ENCODE measurements at regions not wholly inside any gene's neighbourhood (a gene's known extent, or its start where the extent isn't known, plus 50 kb on each side); places are given as distances from the start of the nearest gene placed in this dataset.
"Not testable (repeated sequence)": the region's sequence is repeated elsewhere in the genome, so short reads cannot be mapped to it uniquely, and the experiment has no call there.

DNA sequence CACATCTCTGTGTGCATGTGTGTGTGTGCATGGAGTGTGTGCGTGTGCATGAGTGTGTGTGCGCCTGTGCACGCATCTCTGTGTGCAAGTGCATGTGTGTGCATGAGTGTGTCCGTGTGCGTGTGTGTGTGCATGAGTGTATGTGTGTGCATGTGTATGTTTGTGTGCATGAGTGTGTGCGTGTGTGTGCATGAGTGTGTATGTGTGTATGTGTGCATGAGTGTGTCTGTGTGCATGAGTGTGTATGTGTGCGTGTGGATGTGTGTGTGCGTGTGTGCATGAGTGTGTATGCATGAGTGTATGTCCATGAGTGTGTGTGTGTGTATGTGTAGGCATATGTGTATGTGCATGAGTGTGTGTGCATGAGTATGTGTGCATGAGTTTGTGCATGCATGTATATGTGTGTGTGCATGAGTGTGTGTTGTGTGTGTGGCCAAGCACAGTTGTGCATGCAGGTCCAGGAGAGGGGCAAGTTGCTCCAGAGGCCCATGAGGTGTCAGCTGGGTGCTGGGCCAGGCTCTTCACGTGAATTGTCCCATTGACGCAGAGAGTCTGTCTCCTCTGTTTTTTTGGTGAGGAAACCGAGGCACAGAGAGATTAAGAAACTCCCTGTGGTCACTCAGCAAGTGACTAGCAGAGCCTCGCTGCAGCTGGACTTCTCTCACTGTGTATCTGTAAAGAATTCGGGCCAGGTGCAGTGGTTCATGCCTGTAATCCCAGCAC is 75.5 kb downstream of the ASB1 start:
- DNase-seq: no peak

DNA sequence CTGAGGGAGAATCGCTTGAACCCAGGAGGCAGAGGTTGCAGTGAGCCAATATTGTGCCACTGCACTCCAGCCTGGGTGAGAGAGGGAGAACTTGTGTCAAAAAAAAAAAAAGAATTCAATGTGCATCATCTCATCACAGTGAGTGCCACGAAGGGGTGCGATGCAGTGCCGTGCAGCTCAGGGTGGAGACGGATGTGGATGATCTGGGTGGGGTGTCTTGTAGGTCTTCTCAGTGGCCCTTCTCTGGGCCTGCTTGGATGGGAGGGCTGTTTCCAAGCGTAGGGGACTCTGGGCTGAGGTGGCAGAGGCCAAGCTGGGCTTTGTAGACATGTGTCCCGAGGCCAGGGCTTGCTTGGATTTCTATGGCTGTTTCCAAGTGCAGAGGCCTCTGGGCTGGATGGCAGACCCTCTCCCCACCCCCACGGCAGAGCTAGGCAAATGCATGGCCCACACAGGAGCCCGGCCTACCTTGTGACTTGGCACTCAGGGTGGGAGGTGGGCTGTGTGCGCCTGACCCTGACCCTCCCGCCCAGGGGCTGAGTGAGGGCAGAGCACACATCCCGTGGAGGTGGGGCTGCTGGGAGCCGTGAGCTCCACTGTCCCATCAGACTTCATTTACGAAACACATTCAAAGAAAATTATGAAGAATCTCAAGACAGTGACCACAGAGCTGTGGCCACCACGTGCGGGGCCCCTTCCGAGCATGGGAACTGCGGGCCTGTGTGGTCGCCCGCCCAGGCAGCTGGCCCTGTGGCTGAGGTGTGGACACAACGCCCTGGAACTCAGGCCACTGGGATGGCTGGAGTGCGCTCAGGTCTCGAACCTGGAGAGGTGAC is 76.4 kb downstream of the ASB1 start:
- DNase-seq: no peak

DNA sequence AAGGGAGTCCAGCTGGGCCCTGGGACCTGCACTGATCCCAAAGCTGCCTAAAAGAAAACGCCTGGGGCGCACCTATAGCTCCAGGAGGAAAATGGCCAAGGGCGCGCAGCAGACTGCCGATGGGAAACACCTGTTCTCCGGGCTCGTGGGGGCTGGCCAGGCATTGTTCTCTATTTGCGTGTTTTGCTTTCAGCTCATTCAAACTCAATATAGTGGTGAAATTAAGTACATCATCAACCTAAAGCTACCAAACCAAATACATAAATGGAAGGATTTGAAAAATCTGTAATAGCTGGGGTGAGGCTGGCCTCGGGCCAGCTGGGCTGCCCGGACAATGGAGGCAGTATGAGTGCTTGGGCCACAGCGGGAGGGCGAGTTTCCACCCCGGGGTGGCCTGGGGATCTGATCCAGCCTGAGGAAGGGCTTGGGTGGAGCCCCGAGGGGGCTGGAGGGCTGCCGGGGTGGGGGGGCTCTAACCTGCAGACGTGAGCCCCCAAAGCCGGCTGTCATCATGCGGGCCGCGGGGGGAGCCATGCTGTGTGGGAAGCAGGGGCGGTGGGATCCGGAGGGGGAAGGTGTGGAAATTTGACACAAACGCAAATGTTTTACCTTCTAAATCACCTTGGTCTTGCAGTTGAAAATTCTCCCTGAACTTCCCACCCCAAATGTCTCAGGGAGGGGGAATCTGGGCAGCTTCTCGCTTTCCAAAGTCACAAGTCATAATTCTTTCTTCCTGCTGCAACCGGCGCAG is 77.6 kb downstream of the ASB1 start:
- DNase-seq: no peak

DNA sequence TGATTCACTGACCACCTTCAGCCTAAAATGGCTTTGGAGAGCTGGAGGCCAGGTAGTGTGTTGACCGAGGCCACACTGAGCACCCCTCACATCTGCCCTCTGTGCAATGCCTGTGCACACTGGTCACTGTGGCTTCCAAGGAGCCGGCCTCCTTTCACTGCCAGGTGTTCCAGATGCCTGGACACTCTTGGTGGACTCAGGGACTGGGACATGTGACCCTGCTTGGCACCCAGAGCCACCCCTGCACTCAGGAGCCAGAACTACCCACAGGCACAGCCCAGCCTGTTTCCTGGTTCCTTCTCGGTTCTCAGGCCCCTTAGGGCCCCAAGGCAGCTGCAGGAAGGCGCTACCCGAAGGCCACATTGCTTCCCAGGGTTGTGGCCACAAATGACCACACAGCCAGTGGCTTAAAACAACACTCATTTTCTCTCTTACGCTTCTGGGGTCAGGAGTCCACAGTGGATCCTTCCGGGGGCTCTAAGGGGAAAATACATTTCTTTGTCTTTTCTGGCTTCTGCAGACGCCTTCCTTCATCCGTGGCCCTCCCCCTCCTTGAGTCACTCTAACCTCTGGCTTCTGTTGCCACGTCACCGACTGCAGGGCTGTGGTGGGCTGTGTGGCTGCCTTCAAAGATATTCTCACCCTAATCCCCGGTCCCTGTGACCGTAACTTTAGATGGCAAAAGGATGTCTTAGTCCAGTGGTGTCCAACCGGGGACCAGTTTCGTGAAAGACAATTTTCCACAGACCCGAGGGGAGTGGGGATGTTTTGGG is 78.6 kb downstream of the ASB1 start:
- DNase-seq: no peak

DNA sequence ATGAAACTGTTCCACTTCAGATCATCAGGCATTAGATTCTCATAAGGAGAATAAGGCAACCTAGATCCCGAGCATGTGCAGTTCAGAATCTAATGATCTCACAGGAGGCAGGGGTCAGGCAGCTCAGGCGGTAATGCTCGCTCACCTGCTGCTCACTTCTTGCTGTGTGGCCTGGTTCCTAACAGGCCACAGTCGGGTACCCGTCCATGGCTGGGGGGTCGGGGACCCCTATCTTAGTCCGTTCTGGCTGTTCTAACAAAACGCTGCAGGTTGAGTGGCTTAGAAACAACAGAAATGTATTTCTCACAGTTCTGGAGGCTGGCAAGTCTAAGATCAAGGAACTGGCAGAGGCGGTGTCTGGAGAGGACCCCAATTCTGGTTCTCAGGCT is 79.2 kb downstream of the ASB1 start:
- no peak for DNase-seq

DNA sequence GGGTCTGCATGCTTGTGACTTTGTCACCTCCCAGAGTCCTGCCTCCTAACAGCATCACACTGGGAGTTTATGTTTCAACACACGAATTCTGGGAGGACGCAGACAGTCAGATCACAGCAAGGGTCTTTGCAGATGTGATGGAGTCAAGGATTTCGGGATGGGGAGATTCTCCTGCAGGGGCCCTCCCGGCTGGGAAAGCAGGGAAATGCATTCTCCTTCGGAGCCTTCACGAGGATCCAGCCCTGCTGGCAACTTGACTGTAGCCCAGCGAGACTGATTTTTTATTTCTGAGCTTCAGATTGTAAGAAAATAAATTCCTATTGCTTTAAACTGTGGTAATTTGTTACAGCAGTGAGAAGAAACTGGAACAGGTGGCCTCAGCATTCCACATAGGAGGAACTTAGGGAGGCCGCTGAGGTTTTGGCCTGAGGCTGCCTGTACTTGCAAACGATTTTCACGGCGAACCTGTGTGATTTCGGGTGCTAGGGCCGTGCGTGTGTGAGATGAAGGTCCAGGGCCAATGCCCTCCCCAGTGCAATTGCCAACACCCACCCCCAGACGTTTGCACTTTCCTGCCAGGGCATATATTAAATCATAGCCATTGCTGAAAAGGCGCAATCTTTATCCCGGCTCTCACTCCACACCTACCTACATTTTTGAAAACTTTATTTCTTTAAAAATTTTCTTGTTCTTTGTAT is 79.8 kb downstream of the ASB1 start:
- no peak for DNase-seq

DNA sequence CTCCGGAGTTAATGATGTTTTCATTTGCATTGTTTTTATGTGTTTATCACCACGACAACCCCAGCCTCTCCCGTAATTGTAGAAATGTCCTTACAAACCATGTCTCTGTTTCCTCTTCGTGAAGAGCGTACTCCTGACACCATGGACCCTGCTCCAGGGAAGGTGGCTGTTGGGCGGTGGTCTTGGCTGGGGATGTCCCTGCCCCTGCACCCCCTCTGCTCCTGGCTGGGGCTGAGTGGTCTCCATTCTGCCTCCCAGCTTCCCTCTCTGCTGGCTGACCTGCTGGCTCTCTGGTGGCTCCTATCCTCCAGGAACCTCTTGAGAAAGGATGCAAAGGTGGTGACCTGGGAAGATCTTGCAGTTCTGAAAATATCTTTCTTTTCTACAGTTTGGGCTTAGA is 81.1 kb downstream of the ASB1 start:
- DNase-seq: no peak

DNA sequence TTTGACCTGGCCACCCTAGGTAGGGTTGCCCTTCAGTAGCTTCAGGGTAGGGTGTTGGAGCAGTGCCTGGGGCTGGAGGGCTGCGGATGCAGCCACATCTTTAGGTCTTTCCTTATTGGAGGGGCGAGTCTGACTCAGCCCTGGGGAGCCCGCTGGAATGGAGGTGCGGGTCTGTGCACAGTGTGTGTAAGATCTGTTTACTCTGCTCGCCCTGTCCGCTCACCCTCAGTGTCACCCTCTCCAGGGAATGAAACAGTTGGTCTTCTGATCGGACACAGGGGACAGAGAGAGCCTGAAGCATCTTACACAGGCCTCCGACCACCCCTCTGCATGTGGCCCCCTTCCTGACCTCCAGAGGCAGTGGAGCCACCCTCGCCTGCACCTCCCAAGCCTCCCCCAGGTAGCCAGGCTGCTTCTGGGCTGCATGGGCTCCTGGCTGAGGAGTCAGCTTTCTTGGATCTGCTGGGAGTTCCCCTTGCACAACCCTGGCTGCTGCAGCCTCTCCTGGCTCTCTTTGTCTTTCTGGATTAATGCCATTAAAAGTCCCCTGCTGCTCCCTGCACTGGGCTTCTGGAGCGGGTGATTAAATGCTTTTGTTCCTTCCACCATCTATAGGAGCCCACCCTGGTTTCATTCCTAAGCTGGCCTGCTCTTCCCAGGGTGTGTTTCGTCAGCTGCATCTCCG is 82.6 kb downstream of the ASB1 start:
- no peak for DNase-seq

DNA sequence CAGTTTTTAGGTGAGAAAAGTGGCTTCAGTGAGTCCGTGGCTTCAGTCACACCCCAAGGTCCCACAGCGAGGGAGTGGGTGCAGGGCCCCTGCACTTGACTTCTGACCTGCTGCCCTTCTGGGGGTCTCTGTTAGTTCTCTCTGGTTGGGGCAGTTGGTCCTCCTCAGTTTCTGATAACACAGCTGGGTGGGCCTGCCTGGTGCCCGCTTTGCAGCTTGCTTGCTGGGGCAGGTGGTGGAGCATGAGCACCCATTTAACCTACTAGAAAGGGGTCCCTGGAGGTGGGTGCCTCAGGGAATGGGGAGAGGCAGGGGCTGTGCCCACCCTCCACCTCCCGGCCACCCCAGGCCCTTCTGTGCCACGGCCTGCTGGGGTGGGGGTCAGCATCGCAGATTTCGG is 83.2 kb downstream of the ASB1 start:
- no peak for DNase-seq

DNA sequence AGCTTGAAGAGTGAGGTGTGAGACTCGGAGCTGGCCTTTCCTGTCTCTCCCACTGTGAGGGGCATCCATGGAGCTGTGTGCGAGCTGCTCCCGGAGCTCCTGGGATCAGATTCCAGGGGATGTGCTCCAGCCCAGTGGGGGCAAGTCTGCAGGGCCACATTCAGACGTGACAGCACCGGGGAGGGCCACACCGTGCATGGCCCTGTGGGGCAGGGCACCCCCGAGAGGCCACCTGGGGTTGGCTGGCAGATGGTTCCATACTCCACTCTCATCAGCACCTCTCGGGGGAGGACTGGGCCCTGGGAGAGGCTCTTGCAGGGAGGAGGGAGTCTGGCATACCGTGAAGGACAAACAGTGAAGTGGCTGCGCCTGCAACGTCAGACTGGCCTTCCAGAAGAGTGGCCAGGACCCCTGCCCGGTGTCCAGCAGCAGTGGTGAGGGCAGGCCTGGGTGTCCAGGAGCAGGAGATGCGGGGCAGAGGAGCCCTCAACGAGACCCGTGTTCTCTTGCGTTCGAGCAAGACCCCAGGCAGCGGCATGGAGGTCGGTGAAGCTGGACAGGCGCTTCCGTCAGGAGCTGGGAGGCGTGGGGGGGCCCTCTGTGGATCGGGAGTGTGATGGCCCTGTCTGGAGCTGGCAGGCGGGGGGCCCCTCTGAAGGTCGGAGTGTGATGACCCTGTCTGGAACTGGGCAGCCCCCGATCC is 84.3 kb downstream of the ASB1 start:
- DNase-seq: no peak

DNA sequence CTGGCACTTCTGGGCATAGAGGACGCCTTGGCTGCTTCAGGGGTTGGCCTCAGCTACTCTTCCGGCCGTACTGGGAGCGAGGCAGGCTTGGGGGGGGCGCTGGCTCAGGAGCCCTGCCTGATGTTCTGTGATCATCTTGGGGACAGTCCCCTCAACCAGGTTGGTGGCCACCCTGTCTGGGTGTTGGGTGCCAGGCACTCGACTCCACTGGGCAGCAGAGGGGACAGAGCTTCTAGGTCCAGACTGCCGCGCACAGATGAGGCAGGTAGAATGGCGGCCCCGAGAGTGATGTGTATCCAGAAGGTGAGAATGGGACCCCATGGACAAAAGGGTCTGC is 84.9 kb downstream of the ASB1 start:
- no peak for DNase-seq

DNA sequence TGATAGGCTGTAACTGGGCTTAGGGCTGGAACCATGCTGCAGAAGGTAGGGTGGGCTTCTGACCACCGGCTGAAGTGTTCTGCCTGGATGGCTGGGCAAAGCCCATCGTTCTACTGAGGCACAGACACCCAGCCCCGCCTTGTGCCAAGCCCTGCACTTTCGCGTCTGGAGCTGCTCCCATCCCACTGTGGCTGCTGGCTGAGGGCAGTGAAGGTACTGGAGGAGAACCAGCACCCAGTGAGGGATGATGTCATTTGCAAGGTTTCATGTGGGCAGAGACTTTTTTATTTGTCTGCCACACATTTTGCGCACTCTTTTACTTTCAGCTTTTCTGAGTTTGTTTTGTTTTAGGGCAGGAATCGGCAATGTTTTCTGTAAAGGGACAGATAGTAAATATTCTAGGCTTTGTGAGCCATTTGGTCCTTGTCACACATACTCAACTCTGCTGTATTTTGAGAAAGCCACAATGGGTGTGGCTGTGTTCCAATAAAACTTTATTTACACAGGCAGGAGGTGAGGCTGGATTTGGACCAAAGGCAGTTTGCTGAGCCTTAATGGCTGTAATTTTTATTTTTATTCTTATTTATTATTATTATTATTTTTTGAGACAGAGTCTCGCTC is 85.6 kb downstream of the ASB1 start:
- DNase-seq: no peak

DNA sequence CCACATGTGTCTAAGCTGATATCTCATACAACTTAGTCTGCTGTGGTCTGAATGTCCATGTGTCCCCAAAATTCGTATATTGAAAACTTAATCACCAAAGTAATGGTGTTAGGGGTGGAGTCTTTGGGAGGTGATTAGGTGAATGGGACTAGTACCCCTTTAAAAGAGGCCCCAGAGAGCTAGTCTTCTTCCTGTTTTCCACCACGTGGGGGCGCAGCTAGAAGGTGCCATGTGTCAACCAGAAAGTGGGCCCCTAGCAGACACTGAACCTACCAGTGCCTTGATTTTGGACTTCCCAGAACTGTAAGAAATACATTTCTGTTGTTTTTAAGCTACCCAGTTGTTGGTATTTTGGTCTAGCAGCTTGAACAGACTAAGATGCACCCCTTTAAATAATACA is 86.6 kb downstream of the ASB1 start:
- no peak for DNase-seq

DNA sequence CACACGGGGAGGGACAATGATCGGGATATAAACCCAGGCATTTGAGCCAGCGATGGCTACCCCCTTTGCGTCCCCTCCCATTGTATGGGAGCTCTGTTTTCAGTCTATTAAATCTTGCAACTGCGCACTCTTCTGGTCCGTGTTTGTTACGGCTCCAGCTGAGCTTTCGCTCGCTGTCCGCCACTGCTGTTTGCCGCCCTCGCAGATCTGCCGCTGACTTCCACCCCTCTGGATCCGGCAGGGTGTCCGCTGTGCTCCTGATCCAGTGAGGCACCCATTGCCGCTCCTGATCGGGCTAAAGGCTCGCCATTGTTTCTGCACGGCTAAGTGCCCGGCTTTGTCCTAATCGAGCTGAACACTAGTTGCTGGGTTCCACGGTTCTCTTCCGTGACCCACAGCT is 87.3 kb downstream of the ASB1 start:
- not testable (repeated sequence) for DNase-seq

DNA sequence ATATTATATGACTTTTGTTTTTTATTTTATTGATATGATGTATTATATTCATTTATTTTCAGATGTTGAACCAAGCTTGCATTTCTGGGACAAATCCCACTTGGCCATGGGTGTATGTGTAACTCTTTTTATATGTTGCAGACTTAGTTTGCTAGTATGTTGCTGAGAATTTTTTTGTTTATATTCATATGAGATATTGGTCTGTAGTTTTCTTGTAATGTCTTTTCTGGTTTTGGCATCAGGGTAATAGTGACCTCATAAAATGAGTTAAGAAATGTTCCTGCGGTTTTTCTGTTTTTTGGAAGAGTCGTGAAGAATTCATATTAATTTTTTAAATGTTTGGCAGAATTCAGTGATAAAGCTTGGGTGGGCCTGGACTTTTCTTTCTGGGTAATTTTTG is 88.7 kb downstream of the ASB1 start:
- no peak for DNase-seq

DNA sequence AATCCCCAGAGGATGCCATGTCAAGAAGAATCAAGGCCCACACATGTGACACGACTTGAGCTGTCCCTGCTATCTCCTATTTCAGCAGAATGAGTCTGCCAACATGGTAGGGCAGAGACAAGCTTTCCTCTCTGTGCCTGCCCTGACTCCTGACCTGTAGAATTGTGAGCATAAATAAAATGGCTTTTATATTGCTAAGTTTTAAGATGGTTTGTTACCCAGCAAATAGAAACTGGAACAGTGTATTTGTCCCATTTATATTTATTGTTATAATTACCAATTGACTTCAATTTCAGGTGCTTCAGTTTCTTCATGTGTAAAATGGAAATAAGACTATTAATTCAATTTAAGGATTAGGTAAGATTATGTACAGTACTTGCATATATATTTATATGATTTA is 90.5 kb downstream of the ASB1 start:
- DNase-seq: no peak

DNA sequence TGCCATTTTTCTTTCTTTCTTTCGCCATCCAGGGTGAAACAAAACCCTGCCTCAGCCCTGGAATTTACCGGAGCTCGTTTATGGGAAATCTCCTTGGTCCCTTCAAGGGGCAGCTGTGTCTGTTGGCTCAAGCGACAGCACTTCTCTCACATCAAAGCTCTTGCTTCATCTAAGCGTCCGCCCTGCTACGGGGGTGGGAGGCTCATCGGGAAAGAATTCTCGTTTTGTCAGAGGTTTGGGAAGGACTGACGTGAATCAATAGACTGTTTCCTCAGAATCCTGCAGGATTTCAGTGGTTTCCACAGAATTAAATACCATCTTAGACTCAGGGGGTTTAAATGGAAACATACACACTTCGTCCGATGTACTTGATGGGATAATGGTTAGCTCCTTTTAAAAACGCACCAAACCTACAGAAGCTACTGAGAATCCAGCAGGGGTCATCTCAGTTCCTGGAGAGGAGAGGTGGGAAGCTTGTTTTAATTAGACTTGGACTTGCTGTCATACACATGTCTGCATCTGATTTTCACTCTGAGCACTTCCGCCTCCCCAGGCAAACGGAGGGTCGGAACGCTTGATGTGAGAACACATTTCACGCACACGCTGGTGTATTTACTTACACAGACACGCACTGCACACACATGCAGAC is 91.6 kb downstream of the ASB1 start:
- DNase-seq: no peak

DNA sequence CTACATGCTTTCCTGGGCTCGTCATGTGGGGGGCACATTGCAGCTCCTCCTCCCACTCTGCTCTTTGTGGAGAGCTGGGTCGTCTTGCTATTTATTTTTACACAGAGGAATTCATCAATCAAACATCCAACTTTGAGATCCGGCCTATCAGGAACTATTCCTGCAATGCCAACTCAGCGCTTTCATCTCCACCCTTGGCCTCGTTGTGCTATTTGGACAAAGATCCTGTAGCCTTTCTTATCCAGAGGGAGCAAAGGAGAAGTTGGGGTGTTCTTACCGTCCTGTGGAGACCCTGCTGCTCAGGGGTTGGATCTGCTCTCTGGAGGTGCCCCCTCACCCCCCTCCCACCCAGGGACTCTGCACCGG is 92.1 kb downstream of the ASB1 start:
- DNase-seq: no peak

DNA sequence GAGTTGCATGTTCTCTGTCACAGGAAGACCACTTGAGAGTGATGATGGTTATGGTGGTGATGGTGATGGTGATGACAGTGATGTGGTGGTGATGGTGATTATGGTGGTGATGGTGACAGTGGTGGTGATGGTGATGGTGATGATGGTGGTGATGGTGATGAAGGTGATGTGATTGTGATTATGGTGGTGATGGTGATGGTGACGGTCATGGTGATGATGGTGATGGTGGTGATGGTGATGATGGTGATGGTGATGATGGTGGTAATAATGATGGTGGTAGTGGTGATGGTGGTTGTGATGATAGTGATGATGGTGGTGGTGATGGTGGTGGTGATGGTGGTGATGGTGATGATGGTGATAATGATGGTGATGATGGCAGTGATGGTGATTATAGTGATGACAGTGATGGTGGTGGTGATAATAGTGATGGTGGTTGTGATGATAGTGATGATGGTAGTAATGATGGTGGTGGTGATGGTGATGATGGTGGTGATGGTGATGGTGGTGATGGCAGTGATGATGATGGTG is 93.7 kb downstream of the ASB1 start:
- DNase-seq: no peak

DNA sequence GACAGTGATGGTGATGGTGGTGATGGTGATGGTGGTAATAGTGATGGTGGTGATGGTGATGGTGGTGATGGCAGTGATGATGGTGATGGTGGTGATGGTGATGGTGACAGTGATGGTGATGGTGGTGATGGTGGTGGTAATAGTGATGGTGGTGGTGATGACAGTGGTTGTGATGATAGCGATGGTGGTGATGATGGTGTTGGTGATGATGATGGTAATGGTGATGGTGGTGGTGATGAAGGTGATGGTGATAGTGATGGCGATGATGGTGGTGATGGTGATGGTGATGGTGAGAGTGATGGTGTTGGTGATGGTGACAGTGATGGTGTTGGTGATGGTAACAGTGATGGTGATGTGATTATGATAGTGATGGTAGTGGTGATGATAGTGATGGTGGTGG is 94.3 kb downstream of the ASB1 start:
- no peak for DNase-seq
